Stimulated activated CD8-positive, alpha-beta memory T cell treated with anti-CD3 and anti-CD28 coated beads, Interleukin-2, amount 100 ng/mL, for 1 hour (primary cell): ENCODE measurements at regions not wholly inside any gene's neighbourhood (a gene's known extent, or its start where the extent isn't known, plus 50 kb on each side); places are given as distances from the start of the nearest gene placed in this dataset.
"Not testable (repeated sequence)": the region's sequence is repeated elsewhere in the genome, so short reads cannot be mapped to it uniquely, and the experiment has no call there.

ENCODE experiments used
- DNase-seq, 2 donors: peaks; one replicate each; pipeline ENCODE4 v3.0.0-alpha.2; 2020; ENCODE audit warnings: low read depth in 2 of 2

DNA sequence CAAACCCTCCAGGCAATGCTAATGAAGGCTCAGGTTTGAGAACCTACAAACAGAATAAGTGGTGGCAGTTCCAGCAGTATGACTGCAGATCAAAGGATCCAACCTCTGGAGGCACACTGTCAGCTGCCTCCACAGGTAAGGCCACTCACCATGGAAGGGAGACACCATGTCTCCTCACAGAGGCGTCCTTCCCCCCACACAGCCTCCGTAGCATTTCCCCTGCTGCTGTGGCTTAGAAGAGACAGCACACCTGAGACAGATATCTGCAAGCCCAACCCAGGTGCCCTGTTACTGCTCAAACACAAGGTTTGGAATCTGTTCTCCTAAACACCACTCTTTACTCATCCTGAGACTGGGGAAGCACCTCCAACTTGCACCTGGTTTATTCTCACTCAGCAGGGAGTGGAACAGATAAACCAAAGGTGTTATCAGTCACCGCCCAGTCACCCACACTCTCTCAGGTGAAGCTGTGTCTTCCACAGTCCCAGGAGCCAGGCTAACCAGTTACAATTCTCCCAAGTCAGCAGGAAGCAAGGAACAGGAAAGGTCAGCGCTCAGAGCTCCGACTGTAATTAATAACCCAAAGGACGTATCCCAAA is 311.2 kb downstream of the FOXO1 start:
- no peak for DNase-seq

DNA sequence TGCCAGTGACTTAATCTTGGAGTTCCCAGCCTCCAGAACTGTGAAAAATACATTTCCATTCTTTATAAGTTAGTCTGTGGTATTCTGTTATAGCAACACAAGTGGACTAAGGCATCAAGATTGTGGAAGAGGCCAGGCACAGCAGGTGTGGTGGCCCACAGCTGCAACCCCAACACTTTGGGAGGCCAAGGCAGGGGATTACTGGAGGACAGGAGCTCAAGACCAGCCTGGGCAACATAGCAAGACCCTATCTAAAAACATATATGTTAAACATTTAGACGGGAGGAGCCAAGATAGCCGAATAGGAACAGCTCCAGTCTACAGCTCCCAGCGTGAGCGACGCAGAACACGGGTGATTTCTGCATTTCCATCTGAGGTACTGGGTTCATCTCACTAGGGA is 310.4 kb downstream of the FOXO1 start:
- DNase-seq: no peak

DNA sequence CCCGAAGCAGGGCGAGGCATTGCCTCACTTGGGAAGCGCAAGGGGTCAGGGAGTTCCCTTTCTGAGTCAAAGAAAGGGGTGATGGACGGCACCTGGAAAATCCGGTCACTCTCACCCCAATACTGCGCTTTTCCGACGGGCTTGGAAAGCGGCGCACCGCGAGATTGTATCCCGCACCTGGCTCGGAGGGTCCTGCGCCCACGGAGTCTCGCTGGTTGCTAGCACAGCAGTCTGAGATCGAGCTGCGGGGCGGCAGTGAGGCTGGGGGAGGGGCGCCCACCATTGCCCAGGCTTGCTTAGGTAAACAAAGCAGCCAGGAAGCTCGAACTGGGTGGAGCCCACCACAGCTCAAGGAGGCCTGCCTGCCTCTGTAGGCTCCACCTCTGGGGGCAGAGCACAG is 310.0 kb downstream of the FOXO1 start:
- DNase-seq: not testable (repeated sequence)

DNA sequence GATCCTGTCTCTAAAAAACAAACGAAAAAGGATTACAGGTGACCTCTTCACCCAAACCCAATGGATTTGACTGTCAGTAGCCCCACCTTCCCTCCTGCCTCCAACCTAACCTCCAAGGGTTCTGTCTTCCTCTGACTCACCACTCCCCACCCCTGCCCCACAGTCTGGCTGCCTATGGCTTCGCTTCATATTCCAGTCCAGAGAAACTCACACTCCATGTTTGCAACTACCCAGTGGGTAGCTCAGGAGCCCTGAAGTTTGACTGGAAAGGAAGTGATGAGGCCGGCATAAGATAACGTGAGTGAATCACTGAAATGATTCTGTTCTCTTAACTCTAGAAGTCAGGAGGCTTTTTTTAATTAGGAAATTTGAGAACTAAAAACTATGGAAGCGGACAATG is 303.9 kb downstream of the FOXO1 start:
- DNase-seq: no peak

DNA sequence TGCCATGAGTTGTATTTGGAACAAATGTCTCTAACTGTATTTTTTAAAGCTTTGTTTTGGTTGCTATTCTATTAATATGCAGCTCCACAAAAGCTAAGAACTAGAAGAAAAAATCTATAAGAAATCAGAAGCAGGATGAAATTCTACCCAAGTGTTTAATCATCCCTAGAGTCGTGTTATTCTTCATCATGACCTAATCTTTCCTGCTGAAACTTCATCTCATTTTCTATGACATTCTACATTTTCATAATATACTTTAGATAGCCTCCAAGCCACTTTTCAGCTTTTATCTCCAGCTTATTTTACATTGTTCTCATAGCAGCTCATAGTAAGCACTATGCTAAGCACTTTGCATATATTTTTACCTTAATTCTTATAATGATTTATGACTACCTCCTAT is 302.8 kb downstream of the FOXO1 start:
- no peak for DNase-seq

DNA sequence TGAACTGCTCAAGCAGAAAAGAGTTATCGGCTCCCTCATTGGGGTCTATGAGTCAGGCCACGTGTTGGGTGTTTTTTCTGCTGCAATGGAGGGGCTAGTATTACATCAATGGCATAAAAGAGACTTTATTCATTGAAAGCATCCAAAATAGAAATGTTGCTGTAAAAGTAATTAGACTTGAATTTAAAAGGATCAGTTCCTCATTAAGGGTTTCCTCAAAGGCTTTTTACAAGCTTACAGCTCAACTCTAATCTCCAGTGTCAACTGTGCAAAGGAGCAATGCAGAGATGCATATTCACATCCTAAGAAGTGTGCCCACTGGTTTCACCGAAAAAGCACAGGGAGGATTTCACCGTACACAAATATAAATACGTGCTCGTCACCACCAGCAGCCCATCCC is 300.3 kb downstream of the FOXO1 start:
- DNase-seq: no peak

DNA sequence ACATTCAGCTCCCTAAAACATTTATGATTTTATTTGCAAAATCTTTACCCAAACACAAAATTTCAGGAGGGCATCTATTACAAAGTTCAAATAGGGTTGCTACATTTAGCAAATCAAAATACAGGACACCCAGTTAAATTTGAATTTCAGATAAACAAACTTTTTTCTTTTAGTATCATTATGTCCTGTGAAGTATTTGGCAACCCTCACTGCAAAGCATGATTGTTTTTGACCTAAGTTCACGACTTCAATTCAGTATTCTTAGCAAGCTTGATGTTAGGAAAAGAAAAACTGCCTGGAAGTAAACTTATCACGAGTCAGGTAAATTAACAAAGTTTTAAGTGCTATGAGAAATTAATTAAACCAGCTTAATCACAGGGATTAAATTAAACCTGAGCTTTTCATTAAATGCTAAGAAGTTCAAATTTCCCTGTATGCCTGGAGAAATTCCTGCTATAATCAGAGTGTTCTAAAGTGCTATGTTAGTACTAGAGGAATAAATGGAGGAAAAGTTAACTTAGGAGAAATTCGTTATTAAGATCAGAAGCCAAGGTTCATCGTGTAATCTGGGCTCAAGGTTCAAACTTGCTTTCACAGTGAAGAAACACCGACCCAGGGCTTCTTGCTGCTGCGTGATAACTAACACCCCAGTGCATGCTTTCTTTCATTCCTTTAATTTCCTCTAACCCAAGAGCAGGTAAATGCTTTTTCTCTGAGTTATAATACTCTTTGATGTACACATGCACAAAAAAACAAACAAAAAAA is 298.1 kb downstream of the FOXO1 start:
- DNase-seq: no peak

DNA sequence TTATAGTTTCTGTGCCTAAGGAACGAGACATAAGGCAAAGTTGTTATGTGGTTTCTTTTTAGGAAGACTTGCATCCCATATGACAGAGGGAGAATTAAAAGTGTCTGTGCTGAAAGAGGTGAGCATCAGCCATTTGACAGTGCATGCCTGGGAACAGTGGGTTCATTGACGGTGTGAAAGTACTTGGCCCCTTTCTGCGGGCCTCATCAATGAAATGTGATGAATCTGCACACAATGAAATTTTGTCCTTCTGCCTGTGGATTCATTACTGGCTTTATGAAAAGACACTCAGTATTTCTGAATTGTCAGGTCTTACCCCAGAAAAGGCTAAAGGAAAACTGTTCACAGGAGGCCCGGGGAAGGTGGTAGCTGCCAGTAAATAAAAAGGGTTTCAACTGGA is 295.8 kb downstream of the FOXO1 start:
- no peak for DNase-seq

DNA sequence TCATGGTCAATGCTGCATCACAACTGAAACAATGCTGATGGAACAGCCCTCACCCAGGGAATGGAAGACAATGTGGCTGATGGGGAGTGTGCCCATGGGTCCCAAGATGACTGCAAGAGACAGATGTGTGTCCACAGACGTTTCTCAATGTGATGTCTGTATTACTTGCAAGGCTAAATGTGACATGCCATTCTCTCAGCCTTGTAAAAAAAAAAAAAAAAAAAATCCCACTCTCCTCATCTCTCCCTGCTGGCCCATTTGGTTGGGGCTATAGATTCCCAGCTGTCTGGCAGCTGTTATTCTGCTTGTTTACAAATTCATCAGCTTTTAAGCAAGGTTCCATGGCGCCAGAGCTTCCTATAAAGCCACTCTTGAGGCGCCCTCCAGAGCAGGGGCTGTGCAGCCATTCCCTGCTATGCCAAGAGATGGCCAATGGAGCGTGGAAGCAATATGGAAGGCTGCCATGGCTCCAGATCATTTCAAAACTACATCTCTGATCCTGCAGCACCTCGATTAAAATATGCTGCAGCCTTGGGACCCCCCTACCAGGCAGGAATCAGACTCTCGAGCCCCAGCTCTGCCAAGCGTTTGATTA is 294.8 kb downstream of the FOXO1 start:
- DNase-seq: no peak

DNA sequence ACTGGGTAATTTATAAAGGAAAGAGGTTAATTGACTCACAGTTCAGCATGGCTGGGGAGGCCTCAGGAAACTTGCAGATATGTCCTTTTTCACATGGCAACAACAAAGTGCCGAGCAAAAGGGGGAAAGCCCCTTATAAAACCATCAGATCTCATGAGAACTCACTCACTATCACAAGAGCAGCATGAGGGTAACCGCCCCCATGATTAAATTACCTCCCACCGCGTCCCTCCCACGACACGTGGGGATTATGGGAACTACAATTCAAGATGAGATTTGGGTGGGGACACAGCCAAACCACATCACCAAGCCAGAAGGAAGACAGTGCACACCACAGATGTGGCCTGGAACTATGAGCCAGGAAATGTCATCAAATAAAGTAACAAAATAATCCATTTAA is 292.8 kb downstream of the FOXO1 start:
- not testable (repeated sequence) for DNase-seq

DNA sequence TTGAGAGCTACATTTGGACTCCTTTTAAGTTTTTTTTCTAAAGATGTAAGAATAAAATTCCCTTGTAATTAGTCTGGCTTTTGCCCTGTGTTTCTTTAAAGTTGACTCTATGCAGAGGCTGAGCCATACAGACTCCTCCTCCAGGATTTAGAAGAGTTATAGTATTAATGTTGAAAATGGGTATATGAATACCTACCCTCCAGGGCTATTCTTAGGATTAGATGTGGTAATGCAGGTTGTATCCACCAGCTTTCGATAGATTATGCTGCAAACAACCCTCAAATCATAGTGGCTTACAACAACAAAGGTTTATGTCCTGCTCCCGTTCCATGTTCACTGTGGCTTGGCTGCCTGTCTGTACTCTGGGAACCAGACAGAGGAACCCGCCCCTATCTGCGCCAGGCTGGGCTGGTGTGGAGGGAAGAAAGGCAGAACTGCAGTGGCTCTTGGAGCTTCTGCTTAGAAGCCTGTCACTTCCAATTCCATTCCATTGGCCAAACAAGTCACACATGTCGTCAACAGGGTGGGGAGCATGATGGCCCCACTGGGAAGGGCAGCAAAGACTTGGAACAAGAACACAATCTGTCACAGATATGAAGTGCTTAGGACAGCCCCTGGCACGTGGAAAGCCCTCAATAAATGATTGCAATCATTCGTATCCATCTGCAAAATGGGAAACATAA is 290.8 kb downstream of the FOXO1 start:
- no peak for DNase-seq

DNA sequence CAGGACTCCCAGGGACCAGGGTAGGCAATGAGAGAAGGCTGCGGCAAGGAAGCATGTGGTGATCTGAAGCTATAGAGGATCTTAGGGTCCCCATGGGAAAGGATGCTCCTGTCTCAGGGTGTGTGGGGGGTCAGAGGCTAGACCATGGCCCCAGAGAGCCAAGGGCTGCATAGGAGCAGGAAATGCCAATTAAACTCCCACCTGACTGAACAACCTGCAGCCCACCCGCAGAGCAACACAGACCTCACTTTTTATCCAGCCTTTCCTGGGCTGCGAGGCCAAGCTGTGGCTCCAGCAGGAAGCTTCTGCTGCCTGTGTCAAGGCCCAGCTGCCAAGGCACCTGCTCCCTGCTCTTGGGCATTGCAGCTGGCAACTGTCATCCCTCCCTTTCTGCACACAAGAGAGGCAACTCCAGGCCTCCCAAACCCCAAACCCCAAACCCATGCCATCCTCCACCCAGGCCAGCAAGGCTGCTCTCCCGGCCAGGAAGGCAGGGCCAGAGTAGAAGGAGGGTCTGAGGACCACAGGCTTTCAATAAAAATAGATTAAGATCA is 290.1 kb downstream of the FOXO1 start:
- no peak for DNase-seq

DNA sequence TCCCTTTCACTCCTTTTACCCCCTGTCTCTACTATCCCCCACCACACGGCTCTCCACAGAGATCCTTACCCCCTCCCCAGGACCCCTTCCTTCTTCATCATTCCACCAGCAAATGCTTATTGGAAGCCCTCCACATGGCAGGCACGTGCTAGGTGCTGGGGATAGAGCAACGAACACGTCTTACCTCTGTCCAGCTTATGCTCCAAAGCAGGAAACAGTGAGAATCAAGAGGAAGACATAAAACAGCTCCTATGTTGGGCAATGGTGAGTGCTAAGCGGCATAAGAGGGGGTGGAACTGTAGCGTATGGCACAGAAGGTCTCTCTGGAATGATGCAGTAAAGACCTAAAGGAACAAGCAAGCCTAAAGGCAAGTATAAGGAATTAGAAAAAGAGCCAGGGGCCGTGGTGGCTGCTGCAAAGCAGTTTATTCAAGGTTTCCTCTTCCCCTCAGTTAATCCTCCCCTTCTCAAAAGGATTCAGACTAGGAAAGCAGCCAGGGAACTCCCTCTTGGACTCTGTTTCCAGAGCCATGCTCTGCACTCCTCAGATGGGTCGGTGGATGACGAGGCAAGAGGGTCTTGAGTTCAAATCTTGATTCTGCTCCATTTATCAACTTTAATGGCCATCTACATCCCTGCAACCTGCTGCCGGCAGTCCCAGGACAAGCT is 289.4 kb downstream of the FOXO1 start:
- no peak for DNase-seq

DNA sequence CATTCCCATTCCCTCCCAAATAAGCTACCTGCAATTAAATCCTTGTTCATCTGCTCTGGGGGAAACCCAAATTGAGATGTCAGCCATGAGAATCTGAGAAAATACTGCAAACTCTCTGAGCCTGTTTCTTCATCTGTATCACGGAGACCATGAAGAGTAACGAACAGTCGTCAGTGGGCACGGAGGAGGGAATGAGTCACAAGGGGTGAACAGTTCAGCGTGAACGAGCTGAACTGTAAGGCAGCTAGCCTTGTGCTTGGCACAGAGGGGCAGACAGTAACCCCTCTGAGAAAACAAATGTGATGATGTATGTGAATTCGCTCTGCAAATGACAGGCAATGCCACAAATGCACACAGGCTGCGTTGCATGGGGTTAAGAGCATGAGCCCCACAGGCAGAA is 288.7 kb downstream of the FOXO1 start:
- no peak for DNase-seq

DNA sequence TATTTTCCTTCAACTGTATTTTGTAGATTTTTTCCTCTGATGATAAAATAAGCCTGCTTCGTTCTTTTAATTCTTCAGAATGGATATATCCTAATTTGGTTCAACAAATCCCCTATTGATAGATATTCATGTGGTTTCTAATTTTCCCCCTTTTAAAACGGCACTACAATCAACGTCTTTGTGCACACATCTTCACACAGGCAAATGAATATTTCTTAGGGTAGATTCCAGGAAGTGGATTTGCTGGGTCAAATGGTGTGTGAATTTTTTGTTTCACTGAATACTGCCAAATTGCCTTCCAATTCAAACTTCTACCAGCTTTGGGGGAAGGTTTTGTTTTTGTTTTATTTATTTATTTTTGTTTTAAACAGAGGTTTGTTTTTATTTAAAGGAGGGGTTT is 287.2 kb downstream of the FOXO1 start:
- no peak for DNase-seq

DNA sequence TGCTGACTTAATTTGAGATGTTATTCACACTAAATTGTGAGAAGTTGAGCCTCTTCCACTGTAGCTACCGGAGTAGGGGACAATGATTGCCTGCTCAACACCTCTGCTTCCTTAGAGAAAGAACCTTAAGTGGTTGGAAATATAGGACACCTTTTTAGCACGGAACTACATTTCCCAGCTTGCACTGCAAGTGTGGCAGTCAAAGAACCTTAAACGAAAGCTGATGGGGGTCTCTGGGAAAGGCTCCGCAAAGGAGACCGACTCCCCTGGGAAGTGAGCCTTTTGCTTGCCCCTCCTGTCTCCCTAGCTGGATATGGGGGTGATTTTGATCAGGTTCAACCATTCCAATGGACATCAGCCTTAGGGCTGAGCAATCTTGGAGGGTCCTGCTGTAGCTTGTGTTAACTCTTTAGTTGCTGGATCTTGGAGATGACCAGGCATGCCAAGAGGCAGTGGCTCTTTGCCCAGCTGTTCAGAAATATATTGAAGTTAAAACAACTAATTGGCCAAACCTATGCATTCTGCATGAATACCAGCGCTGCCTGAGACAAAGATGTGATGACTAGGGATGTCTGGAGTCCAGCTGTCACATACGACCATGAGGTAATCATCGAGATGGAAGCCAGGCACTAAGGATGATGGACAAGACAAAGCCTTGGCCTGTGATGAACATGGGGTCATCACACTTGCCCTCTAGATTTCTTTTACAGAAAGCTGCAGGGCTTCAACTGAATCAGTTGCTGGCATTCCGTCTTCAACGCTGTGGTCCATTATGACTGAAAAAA is 286.5 kb downstream of the FOXO1 start:
- no peak for DNase-seq

DNA sequence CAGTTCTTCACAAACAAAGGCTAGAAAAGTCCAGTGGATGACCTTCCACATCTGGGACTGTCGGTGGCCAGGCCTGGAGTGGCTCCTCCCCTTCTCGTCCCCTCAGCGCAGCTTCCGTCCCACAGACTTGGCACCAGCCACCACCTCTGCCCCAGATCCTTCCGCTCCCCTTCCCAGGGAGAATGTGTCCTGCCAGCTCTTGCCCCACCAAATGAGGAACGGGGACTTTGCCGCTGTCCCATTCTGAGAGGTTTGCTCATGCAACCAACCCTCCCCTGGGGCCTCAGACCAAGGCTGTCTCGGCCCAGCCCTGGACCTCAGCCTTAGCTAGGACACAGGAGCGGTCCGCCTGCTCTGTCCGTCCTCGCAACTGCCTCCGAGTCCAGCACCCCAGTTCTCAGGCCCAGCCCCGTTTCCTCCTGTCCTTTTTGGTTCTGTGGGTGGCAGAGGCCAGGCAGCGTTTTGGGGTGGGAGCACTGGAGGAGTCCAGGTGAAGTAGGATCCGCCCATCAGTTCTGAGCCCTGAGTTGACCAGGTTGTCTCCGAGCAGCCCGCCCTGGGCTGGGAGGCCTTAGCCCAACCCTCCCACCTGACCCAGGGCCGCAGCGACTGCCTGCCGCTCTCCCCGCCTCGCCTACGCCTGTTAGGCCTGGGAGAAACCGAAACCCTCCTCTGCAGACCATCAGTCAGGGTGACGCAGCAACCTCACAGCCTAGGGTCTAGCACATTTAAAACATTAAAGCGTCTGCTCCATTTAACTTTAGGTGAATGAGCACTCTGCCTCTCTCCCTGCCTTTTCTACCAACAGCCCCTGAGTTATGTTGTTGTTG is 284.3 kb downstream of the FOXO1 start:
- no peak for DNase-seq

DNA sequence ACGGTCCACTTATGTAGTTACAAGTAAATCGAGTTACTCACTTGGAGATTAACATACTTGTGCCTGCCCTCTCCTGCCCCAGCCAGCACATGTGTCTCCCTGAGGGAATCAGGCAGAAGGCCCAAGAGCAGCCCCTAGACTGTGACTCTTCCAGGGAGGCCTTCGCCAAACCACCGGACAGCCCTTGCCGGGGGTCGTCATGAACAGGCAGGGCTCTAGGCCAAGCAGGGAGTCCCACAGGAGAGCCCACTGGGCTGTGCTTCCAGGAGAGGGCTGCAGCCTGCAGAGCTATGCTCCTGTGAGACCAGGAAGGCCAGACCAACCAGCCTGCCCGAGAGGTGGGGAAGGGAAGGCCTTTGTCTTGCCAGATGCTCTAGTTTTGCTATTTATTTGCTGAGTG is 283.3 kb downstream of the FOXO1 start:
- no peak for DNase-seq

DNA sequence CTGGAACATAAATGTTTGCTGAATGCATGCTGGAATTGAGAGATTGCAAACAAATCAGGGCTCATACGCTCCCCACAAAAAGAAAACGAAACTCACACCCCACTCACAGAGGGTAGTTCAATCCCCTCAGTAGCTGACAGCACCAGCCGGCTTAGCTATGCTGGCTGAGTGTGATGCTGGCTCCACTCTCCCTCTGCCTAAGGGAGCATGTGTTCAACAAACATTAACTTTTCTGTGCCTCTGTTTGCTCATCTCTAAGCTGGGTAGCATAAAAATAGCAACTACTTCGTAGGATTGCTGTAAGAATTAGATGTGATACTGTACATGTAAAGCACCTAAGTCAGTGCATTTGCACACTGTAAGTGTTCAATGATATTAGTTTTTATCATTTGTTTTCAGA is 282.6 kb downstream of the FOXO1 start:
- DNase-seq: no peak
